Keratinocyte (primary cell): ENCODE measurements at regions not wholly inside any gene's neighbourhood (a gene's known extent, or its start where the extent isn't known, plus 50 kb on each side); places are given as distances from the start of the nearest gene placed in this dataset.

ENCODE experiments used
- EZH2 ChIP-seq: IDR thresholded peaks from one replicate; pipeline ENCODE4 v1.6.1; 2012; ENCODE audit warnings: inconsistent platforms, mild to moderate bottlenecking, low read length, moderate library complexity
- TF ChIP-seq, protein P1 (sequence below), 3 experiments: IDR thresholded peaks in 1 of 3; conservative IDR thresholded peaks in 1 of 3; optimal IDR thresholded peaks in 1 of 3; 2 replicates in 2 of 3; 3 replicates in 1 of 3; pipeline versions ENCODE3 to v1.5.1; 2011; ENCODE audit warnings: low read length in 3 of 3, mild to moderate bottlenecking in 3 of 3, moderate library complexity in 2 of 3, control low read depth in 1 of 3, inconsistent platforms in 1 of 3; ENCODE audit not compliant: insufficient read depth in 2 of 3; ENCODE audit errors: extremely low read depth in 1 of 3

DNA sequence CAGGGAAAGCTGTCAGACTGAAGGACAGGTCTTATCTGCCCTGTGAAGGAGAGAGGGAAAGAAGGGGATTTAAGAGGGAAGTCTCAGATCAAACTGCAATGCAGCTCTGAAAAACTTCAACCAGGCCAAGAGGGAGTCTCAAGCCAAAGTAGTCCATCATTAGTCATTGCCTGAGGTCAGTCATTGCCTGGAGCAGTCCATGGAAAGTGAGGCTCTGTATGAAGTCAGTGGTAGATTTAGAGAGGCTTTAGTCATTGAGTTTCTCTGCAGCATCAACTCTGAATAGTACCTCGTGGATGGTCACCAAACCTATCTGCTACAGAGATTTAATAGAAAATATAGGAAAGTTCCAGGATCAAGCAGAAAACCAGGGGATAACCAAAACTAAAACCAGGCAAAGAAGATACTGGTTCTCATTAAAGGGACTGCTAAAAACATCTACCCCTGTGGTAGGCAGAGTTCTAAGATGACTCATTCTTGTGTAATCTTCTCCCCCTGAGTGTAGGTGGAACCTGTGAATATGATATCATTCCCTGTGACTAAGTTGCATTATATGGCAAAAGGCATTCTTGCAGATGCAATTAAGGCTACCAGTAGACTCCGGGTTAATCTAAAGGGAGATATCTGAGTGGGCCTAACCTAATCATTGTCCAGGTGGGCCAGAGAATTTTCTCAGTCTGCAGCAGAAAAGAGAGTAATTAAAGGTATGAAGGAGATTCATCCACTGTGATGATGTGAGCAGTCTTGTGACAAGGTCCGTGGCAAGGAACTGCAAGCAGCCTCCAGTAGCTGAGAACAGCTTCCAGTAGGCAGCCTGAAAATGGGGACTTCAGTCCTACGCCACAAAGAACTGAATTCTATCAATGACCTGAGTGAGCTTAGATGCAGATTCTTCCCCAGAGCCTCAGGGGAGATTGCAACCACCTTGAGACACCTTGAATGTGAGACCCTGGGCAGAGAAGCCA, 123.1 kb downstream of the GALC start:
- TF ChIP-seq, protein P1, sequence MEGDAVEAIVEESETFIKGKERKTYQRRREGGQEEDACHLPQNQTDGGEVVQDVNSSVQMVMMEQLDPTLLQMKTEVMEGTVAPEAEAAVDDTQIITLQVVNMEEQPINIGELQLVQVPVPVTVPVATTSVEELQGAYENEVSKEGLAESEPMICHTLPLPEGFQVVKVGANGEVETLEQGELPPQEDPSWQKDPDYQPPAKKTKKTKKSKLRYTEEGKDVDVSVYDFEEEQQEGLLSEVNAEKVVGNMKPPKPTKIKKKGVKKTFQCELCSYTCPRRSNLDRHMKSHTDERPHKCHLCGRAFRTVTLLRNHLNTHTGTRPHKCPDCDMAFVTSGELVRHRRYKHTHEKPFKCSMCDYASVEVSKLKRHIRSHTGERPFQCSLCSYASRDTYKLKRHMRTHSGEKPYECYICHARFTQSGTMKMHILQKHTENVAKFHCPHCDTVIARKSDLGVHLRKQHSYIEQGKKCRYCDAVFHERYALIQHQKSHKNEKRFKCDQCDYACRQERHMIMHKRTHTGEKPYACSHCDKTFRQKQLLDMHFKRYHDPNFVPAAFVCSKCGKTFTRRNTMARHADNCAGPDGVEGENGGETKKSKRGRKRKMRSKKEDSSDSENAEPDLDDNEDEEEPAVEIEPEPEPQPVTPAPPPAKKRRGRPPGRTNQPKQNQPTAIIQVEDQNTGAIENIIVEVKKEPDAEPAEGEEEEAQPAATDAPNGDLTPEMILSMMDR (optimal IDR thresholded peaks at IDR 0.05 in 1 of 3, IDR thresholded peaks at IDR 0.05 in 1 of 3, conservative IDR thresholded peaks at IDR 0.05 in 1 of 3; ENCODE audit: extremely low read depth in 1 of 3, insufficient read depth in 2 of 3, low read length in 3 of 3) = no peak
- no peak for TF ChIP-seq EZH2
